ENCODE measurements at regions not wholly inside any gene's neighbourhood (a gene's known extent, or its start where the extent isn't known, plus 50 kb on each side); places are given as distances from the start of the nearest gene placed in this dataset.

GRCh38 chr2:145807554-145807953 lies 1287.6 kb upstream of the ZEB2 start:
- Histone ChIP-seq H3K4me2 (ENCODE audit: low read length) (no peak overlapping the region), H3K4me3 (ENCODE audit: insufficient read depth, low read depth, low read length) (no peak overlapping the region), H3K36me3 (ENCODE audit: insufficient read depth, low read length) (no peaks in the 10 kb centered on the region), H2AFZ (ENCODE audit: low read depth, low read length) (no peak overlapping the region), H3K79me2 (ENCODE audit: insufficient read depth, low read length) (no peaks in the 10 kb centered on the region), H3K9me3 (ENCODE audit: insufficient read depth, low read depth, low read length) (no peaks in the 10 kb centered on the region), H3K9ac (ENCODE audit: low read length) (no peak overlapping the region), H3K27ac (ENCODE audit: low read depth, low read length) (no peak overlapping the region), H3K4me1 (ENCODE audit: insufficient read depth, low read length) (peaks cover 10% of the 10 kb centered on the region), H4K20me1 (ENCODE audit: insufficient read depth, low read length) (no peaks in the 10 kb centered on the region), H3K27me3 (ENCODE audit: insufficient read depth, low read length) (no peaks in the 10 kb centered on the region)
- no peaks in the 10 kb centered on the region for H3K36me3 Mint-ChIP-seq (ENCODE audit: low read depth, unreplicated experiment)
- no peaks in the 10 kb centered on the region for H3K27me3 Mint-ChIP-seq (ENCODE audit: low read depth, unreplicated experiment)
- DNase-seq (ENCODE audit: low read depth): peak; percentile 4
- no peaks in the 10 kb centered on the region for H3K9me3 Mint-ChIP-seq (ENCODE audit: unreplicated experiment)
- no peak overlapping the region for H3K27ac Mint-ChIP-seq (ENCODE audit: unreplicated experiment)
- TF ChIP-seq EZH2 (IDR thresholded peaks at IDR 0.05; ENCODE audit: insufficient read depth, low read length): no peak
- no peak for TF ChIP-seq CTCF (IDR thresholded peaks at IDR 0.05; ENCODE audit: insufficient read depth, low read depth, low read length)
- H3K4me1 Mint-ChIP-seq (ENCODE audit: low read depth, unreplicated experiment): peaks cover 11% of the 10 kb centered on the region
- H3K4me3 Mint-ChIP-seq (ENCODE audit: unreplicated experiment): no peak overlapping the region
- FAIRE-seq: no peak

- Histone ChIP-seq H3K27me3 (ENCODE audit: insufficient read depth, low read length) (no peaks in the 10 kb centered on the region), H3K9ac (ENCODE audit: low read length) (no peak overlapping the region), H3K4me2 (ENCODE audit: low read length) (no peak overlapping the region), H3K4me3 (ENCODE audit: insufficient read depth, low read depth, low read length) (no peak overlapping the region), H3K27ac (ENCODE audit: low read depth, low read length) (no peak overlapping the region), H4K20me1 (ENCODE audit: insufficient read depth, low read length) (no peaks in the 10 kb centered on the region), H3K9me3 (ENCODE audit: insufficient read depth, low read depth, low read length) (no peaks in the 10 kb centered on the region), H3K4me1 (ENCODE audit: insufficient read depth, low read length) (peaks cover 4% of the 10 kb centered on the region), H3K79me2 (ENCODE audit: insufficient read depth, low read length) (no peaks in the 10 kb centered on the region), H3K36me3 (ENCODE audit: insufficient read depth, low read length) (no peaks in the 10 kb centered on the region), H2AFZ (ENCODE audit: low read depth, low read length) (no peak overlapping the region)
- no peak overlapping the region for H3K27ac Mint-ChIP-seq (ENCODE audit: unreplicated experiment)
- H3K27me3 Mint-ChIP-seq (ENCODE audit: low read depth, unreplicated experiment): no peaks in the 10 kb centered on the region
- H3K4me1 Mint-ChIP-seq (ENCODE audit: low read depth, unreplicated experiment): peaks cover 5% of the 10 kb centered on the region
- no peak for TF ChIP-seq EZH2 (IDR thresholded peaks at IDR 0.05; ENCODE audit: insufficient read depth, low read length)
- no peak for TF ChIP-seq CTCF (IDR thresholded peaks at IDR 0.05; ENCODE audit: insufficient read depth, low read depth, low read length)
- DNase-seq (ENCODE audit: low read depth): no peak
- H3K36me3 Mint-ChIP-seq (ENCODE audit: low read depth, unreplicated experiment): no peaks in the 10 kb centered on the region
- no peak for FAIRE-seq
- no peaks in the 10 kb centered on the region for H3K9me3 Mint-ChIP-seq (ENCODE audit: unreplicated experiment)
- H3K4me3 Mint-ChIP-seq (ENCODE audit: unreplicated experiment): no peak overlapping the region
Measured at GRCh38 chr2:145806546-145806945, 1286.6 kb upstream of the ZEB2 start.

- Histone ChIP-seq H3K27ac (ENCODE audit: low read depth, low read length) (no peak overlapping the region), H3K9ac (ENCODE audit: low read length) (no peak overlapping the region), H4K20me1 (ENCODE audit: insufficient read depth, low read length) (no peaks in the 10 kb centered on the region), H2AFZ (ENCODE audit: low read depth, low read length) (no peak overlapping the region), H3K79me2 (ENCODE audit: insufficient read depth, low read length) (no peaks in the 10 kb centered on the region), H3K4me3 (ENCODE audit: insufficient read depth, low read depth, low read length) (no peak overlapping the region), H3K36me3 (ENCODE audit: insufficient read depth, low read length) (no peaks in the 10 kb centered on the region), H3K9me3 (ENCODE audit: insufficient read depth, low read depth, low read length) (no peaks in the 10 kb centered on the region), H3K27me3 (ENCODE audit: insufficient read depth, low read length) (no peaks in the 10 kb centered on the region), H3K4me1 (ENCODE audit: insufficient read depth, low read length) (no peaks in the 10 kb centered on the region), H3K4me2 (ENCODE audit: low read length) (no peak overlapping the region)
- Mint-ChIP-seq H3K4me3 (ENCODE audit: unreplicated experiment) (no peak overlapping the region), H3K27me3 (ENCODE audit: low read depth, unreplicated experiment) (no peaks in the 10 kb centered on the region), H3K27ac (ENCODE audit: unreplicated experiment) (no peak overlapping the region), H3K9me3 (ENCODE audit: unreplicated experiment) (peaks cover 3% of the 10 kb centered on the region), H3K36me3 (ENCODE audit: low read depth, unreplicated experiment) (no peaks in the 10 kb centered on the region), H3K4me1 (ENCODE audit: low read depth, unreplicated experiment) (peaks cover 8% of the 10 kb centered on the region)
- DNase-seq (ENCODE audit: low read depth) (no peak), FAIRE-seq (no peak)
- TF ChIP-seq EZH2 (IDR thresholded peaks at IDR 0.05; ENCODE audit: insufficient read depth, low read length) (no peak), CTCF (IDR thresholded peaks at IDR 0.05; ENCODE audit: insufficient read depth, low read depth, low read length) (no peak)
Measured at GRCh38 chr2:145802133-145802532, 1282.2 kb upstream of the ZEB2 start.

All from astrocyte (in vitro differentiated cells and primary cell).